Inflammatory macrophage treated with lipopolysaccharide for 4 hours (primary cell): ENCODE measurements at regions not wholly inside any gene's neighbourhood (a gene's known extent, or its start where the extent isn't known, plus 50 kb on each side); places are given as distances from the start of the nearest gene placed in this dataset.
"Not testable (repeated sequence)": the region's sequence is repeated elsewhere in the genome, so short reads cannot be mapped to it uniquely, and the experiment has no call there.

Experiments used
- DNase-seq: peaks from one replicate; pipeline ENCODE4 v3.0.0-alpha.2; 2020

GRCh38 chr2:225236769-225237323 lies 162.7 kb upstream of the NYAP2 start:
- DNase-seq, result no peak

GRCh38 chr2:225233234-225233633 lies 166.3 kb upstream of the NYAP2 start:
- no peak for DNase-seq

GRCh38 chr2:225231900-225232299 lies 167.6 kb upstream of the NYAP2 start:
- DNase-seq, result no peak

GRCh38 chr2:225229346-225229745 lies 170.2 kb upstream of the NYAP2 start:
- not testable (repeated sequence) for DNase-seq

GRCh38 chr2:225226441-225226840 lies 173.1 kb upstream of the NYAP2 start:
- no peak for DNase-seq

GRCh38 chr2:225223301-225223700 lies 176.2 kb upstream of the NYAP2 start:
- DNase-seq, result no peak

- DNase-seq, result no peak
These were observed 165.2 kb upstream of the DOCK10 start for GRCh38 chr2:225207471-225207870.

- DNase-seq, result no peak
These were observed 164.8 kb upstream of the DOCK10 start for GRCh38 chr2:225207043-225207442.

- no peak for DNase-seq
These were observed 154.3 kb upstream of the DOCK10 start for GRCh38 chr2:225196579-225196978.

- DNase-seq, result no peak
These were observed 150.6 kb upstream of the DOCK10 start for GRCh38 chr2:225192869-225193268.

- DNase-seq, result no peak
These were observed 148.7 kb upstream of the DOCK10 start for GRCh38 chr2:225190987-225191386.

- no peak for DNase-seq
These were observed 142.7 kb upstream of the DOCK10 start for GRCh38 chr2:225184948-225185347.

GRCh38 chr2:225182126-225182525 lies 139.9 kb upstream of the DOCK10 start:
- DNase-seq, result no peak

- no peak for DNase-seq
These were observed 134.8 kb upstream of the DOCK10 start for GRCh38 chr2:225177098-225177497.

- DNase-seq, result no peak
These were observed 131.6 kb upstream of the DOCK10 start for GRCh38 chr2:225173909-225174308.

GRCh38 chr2:225171350-225171749 lies 129.1 kb upstream of the DOCK10 start:
- peak; percentile 67 for DNase-seq

GRCh38 chr2:225170162-225170561 lies 127.9 kb upstream of the DOCK10 start:
- no peak for DNase-seq

GRCh38 chr2:225169396-225169795 lies 127.1 kb upstream of the DOCK10 start:
- no peak for DNase-seq

- no peak for DNase-seq
These were observed 122.8 kb upstream of the DOCK10 start for GRCh38 chr2:225165052-225165451.

GRCh38 chr2:225164401-225165050 lies 122.3 kb upstream of the DOCK10 start:
- peak; percentile 3 for DNase-seq

- DNase-seq, result no peak
These were observed 116.1 kb upstream of the DOCK10 start for GRCh38 chr2:225158360-225158759.

GRCh38 chr2:225156853-225157451 lies 114.7 kb upstream of the DOCK10 start:
- DNase-seq, result no peak

- DNase-seq, result no peak
These were observed 98.5 kb upstream of the DOCK10 start for GRCh38 chr2:225140723-225141122.

- no peak for DNase-seq
These were observed 95.7 kb upstream of the DOCK10 start for GRCh38 chr2:225137971-225138370.

GRCh38 chr2:225136552-225136951 lies 94.3 kb upstream of the DOCK10 start:
- no peak for DNase-seq
